ENCODE measurements at regions not wholly inside any gene's neighbourhood (a gene's known extent, or its start where the extent isn't known, plus 50 kb on each side); places are given as distances from the start of the nearest gene placed in this dataset.

- H3K4me3 ChIP-seq (ENCODE audit: low read length): no peak overlapping the region
- no peaks in the 10 kb centered on the region for H3K36me3 ChIP-seq (ENCODE audit: control insufficient read depth, insufficient read depth, low read length, severe bottlenecking)
- DNase-seq (ENCODE audit: low read depth): no peak
- no peak overlapping the region for H3K9ac ChIP-seq (ENCODE audit: low read length)
- H3K27me3 ChIP-seq (replicated peaks; ENCODE audit: control insufficient read depth, insufficient read depth, low read length): no peaks in the 10 kb centered on the region
- H3K9me3 ChIP-seq (ENCODE audit: control insufficient read depth, low read length): no peaks in the 10 kb centered on the region
- H3K4me1 ChIP-seq (ENCODE audit: control insufficient read depth, insufficient read depth, low read length): no peaks in the 10 kb centered on the region
Measured at GRCh38 chr3:18649666-18650363, 224.7 kb upstream of the SATB1 start.

GRCh38 chr3:18648868-18649462, 223.8 kb upstream of the SATB1 start:
- Histone ChIP-seq H3K4me3 (ENCODE audit: low read length) (no peak overlapping the region), H3K36me3 (ENCODE audit: control insufficient read depth, insufficient read depth, low read length, severe bottlenecking) (no peaks in the 10 kb centered on the region), H3K27me3 (replicated peaks; ENCODE audit: control insufficient read depth, insufficient read depth, low read length) (no peaks in the 10 kb centered on the region), H3K4me1 (ENCODE audit: control insufficient read depth, insufficient read depth, low read length) (no peaks in the 10 kb centered on the region), H3K9me3 (ENCODE audit: control insufficient read depth, low read length) (no peaks in the 10 kb centered on the region), H3K9ac (ENCODE audit: low read length) (no peak overlapping the region)
- DNase-seq (ENCODE audit: low read depth): no peak

- DNase-seq (ENCODE audit: low read depth): no peak
- no peak overlapping the region for H3K9ac ChIP-seq (ENCODE audit: low read length)
- no peaks in the 10 kb centered on the region for H3K36me3 ChIP-seq (ENCODE audit: control insufficient read depth, insufficient read depth, low read length, severe bottlenecking)
- no peaks in the 10 kb centered on the region for H3K27me3 ChIP-seq (replicated peaks; ENCODE audit: control insufficient read depth, insufficient read depth, low read length)
- H3K4me1 ChIP-seq (ENCODE audit: control insufficient read depth, insufficient read depth, low read length): no peaks in the 10 kb centered on the region
- H3K9me3 ChIP-seq (ENCODE audit: control insufficient read depth, low read length): no peaks in the 10 kb centered on the region
- no peak overlapping the region for H3K4me3 ChIP-seq (ENCODE audit: low read length)
Measured at GRCh38 chr3:18648159-18648558, 223.0 kb upstream of the SATB1 start.

- no peaks in the 10 kb centered on the region for H3K36me3 ChIP-seq (ENCODE audit: control insufficient read depth, insufficient read depth, low read length, severe bottlenecking)
- no peak for DNase-seq (ENCODE audit: low read depth)
- H3K27me3 ChIP-seq (replicated peaks; ENCODE audit: control insufficient read depth, insufficient read depth, low read length): no peaks in the 10 kb centered on the region
- H3K4me3 ChIP-seq (ENCODE audit: low read length): no peak overlapping the region
- H3K9me3 ChIP-seq (ENCODE audit: control insufficient read depth, low read length): no peaks in the 10 kb centered on the region
- H3K4me1 ChIP-seq (ENCODE audit: control insufficient read depth, insufficient read depth, low read length): no peaks in the 10 kb centered on the region
- no peak overlapping the region for H3K9ac ChIP-seq (ENCODE audit: low read length)
Measured at GRCh38 chr3:18645619-18646018, 220.5 kb upstream of the SATB1 start.

GRCh38 chr3:18643281-18643680, 218.1 kb upstream of the SATB1 start:
- no peaks in the 10 kb centered on the region for H3K4me1 ChIP-seq (ENCODE audit: control insufficient read depth, insufficient read depth, low read length)
- H3K36me3 ChIP-seq (ENCODE audit: control insufficient read depth, insufficient read depth, low read length, severe bottlenecking): no peaks in the 10 kb centered on the region
- no peak overlapping the region for H3K4me3 ChIP-seq (ENCODE audit: low read length)
- no peak for DNase-seq (ENCODE audit: low read depth)
- H3K9ac ChIP-seq (ENCODE audit: low read length): no peak overlapping the region
- H3K9me3 ChIP-seq (ENCODE audit: control insufficient read depth, low read length): no peaks in the 10 kb centered on the region
- no peaks in the 10 kb centered on the region for H3K27me3 ChIP-seq (replicated peaks; ENCODE audit: control insufficient read depth, insufficient read depth, low read length)

- Histone ChIP-seq H3K9me3 (ENCODE audit: control insufficient read depth, low read length) (no peaks in the 10 kb centered on the region), H3K4me3 (ENCODE audit: low read length) (no peak overlapping the region), H3K4me1 (ENCODE audit: control insufficient read depth, insufficient read depth, low read length) (no peaks in the 10 kb centered on the region), H3K27me3 (replicated peaks; ENCODE audit: control insufficient read depth, insufficient read depth, low read length) (no peaks in the 10 kb centered on the region), H3K9ac (ENCODE audit: low read length) (no peak overlapping the region), H3K36me3 (ENCODE audit: control insufficient read depth, insufficient read depth, low read length, severe bottlenecking) (no peaks in the 10 kb centered on the region)
- no peak for DNase-seq (ENCODE audit: low read depth)
Measured at GRCh38 chr3:18641916-18642315, 216.8 kb upstream of the SATB1 start.

- Histone ChIP-seq H3K4me1 (ENCODE audit: control insufficient read depth, insufficient read depth, low read length) (no peaks in the 10 kb centered on the region), H3K9me3 (ENCODE audit: control insufficient read depth, low read length) (no peaks in the 10 kb centered on the region), H3K9ac (ENCODE audit: low read length) (no peak overlapping the region), H3K27me3 (replicated peaks; ENCODE audit: control insufficient read depth, insufficient read depth, low read length) (no peaks in the 10 kb centered on the region), H3K4me3 (ENCODE audit: low read length) (no peak overlapping the region), H3K36me3 (ENCODE audit: control insufficient read depth, insufficient read depth, low read length, severe bottlenecking) (no peaks in the 10 kb centered on the region)
- no peak for DNase-seq (ENCODE audit: low read depth)
Measured at GRCh38 chr3:18635215-18635614, 210.1 kb upstream of the SATB1 start.

- DNase-seq (ENCODE audit: low read depth): no peak
- Histone ChIP-seq H3K9ac (ENCODE audit: low read length) (no peak overlapping the region), H3K36me3 (ENCODE audit: control insufficient read depth, insufficient read depth, low read length, severe bottlenecking) (no peaks in the 10 kb centered on the region), H3K4me3 (ENCODE audit: low read length) (no peak overlapping the region), H3K27me3 (replicated peaks; ENCODE audit: control insufficient read depth, insufficient read depth, low read length) (no peaks in the 10 kb centered on the region), H3K4me1 (ENCODE audit: control insufficient read depth, insufficient read depth, low read length) (no peaks in the 10 kb centered on the region), H3K9me3 (ENCODE audit: control insufficient read depth, low read length) (no peaks in the 10 kb centered on the region)
Measured at GRCh38 chr3:18634461-18634860, 209.3 kb upstream of the SATB1 start.

GRCh38 chr3:18633002-18633401, 207.9 kb upstream of the SATB1 start:
- Histone ChIP-seq H3K9ac (ENCODE audit: low read length) (no peak overlapping the region), H3K4me3 (ENCODE audit: low read length) (no peak overlapping the region), H3K36me3 (ENCODE audit: control insufficient read depth, insufficient read depth, low read length, severe bottlenecking) (no peaks in the 10 kb centered on the region), H3K4me1 (ENCODE audit: control insufficient read depth, insufficient read depth, low read length) (no peaks in the 10 kb centered on the region), H3K27me3 (replicated peaks; ENCODE audit: control insufficient read depth, insufficient read depth, low read length) (no peaks in the 10 kb centered on the region), H3K9me3 (ENCODE audit: control insufficient read depth, low read length) (no peaks in the 10 kb centered on the region)
- no peak for DNase-seq (ENCODE audit: low read depth)

GRCh38 chr3:18630295-18630694, 205.2 kb upstream of the SATB1 start:
- no peak for DNase-seq (ENCODE audit: low read depth)
- Histone ChIP-seq H3K4me1 (ENCODE audit: control insufficient read depth, insufficient read depth, low read length) (no peaks in the 10 kb centered on the region), H3K9me3 (ENCODE audit: control insufficient read depth, low read length) (no peaks in the 10 kb centered on the region), H3K36me3 (ENCODE audit: control insufficient read depth, insufficient read depth, low read length, severe bottlenecking) (no peaks in the 10 kb centered on the region), H3K27me3 (replicated peaks; ENCODE audit: control insufficient read depth, insufficient read depth, low read length) (no peaks in the 10 kb centered on the region), H3K9ac (ENCODE audit: low read length) (no peak overlapping the region), H3K4me3 (ENCODE audit: low read length) (no peak overlapping the region)

GRCh38 chr3:18625085-18625484, 199.9 kb upstream of the SATB1 start:
- H3K27me3 ChIP-seq (replicated peaks; ENCODE audit: control insufficient read depth, insufficient read depth, low read length): no peaks in the 10 kb centered on the region
- H3K9ac ChIP-seq (ENCODE audit: low read length): no peak overlapping the region
- no peaks in the 10 kb centered on the region for H3K36me3 ChIP-seq (ENCODE audit: control insufficient read depth, insufficient read depth, low read length, severe bottlenecking)
- H3K4me1 ChIP-seq (ENCODE audit: control insufficient read depth, insufficient read depth, low read length): no peaks in the 10 kb centered on the region
- no peaks in the 10 kb centered on the region for H3K9me3 ChIP-seq (ENCODE audit: control insufficient read depth, low read length)
- H3K4me3 ChIP-seq (ENCODE audit: low read length): no peak overlapping the region
- no peak for DNase-seq (ENCODE audit: low read depth)

GRCh38 chr3:18623220-18623619, 198.1 kb upstream of the SATB1 start:
- Histone ChIP-seq H3K9ac (ENCODE audit: low read length) (no peak overlapping the region), H3K9me3 (ENCODE audit: control insufficient read depth, low read length) (no peaks in the 10 kb centered on the region), H3K4me3 (ENCODE audit: low read length) (no peak overlapping the region), H3K36me3 (ENCODE audit: control insufficient read depth, insufficient read depth, low read length, severe bottlenecking) (no peaks in the 10 kb centered on the region), H3K27me3 (replicated peaks; ENCODE audit: control insufficient read depth, insufficient read depth, low read length) (no peaks in the 10 kb centered on the region), H3K4me1 (ENCODE audit: control insufficient read depth, insufficient read depth, low read length) (no peaks in the 10 kb centered on the region)
- DNase-seq (ENCODE audit: low read depth): no peak
